ENCODE measurements at regions not wholly inside any gene's neighbourhood (a gene's known extent, or its start where the extent isn't known, plus 50 kb on each side); places are given as distances from the start of the nearest gene placed in this dataset.
"Not testable (repeated sequence)": the region's sequence is repeated elsewhere in the genome, so short reads cannot be mapped to it uniquely, and the experiment has no call there.

DNA sequence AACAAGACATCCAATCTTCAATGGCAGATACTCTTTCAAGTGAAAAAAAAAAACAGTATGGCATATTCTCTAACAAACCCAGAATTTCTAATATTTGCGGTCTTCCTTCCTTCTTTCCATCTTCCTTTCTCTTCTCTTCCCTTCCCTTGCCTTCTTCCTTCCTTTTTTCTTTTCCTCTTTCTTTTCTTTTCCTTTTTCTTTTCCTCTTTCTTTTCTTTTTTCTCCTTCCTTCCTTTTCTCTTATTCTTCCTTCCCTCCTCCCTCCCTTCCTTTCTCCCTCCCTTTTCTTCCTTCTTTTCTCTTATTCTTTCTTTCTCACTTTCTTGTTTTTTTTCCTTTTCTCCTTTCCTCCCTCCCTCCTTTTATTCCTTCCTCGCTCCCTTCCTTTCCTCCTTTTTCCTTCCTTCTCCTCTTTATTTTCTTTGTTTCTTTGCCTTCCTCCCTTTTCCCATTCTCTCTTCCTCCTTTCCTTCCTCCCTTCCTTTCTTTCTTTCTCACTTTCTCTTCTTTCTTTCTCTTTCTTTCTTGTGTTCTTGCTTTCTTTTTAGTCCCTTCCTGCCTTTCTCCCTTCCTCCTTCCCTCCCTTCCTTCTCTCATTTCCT is 209.0 kb downstream of the ZNF92 start:
- H3K9me3 ChIP-seq (ENCODE audit: insufficient read depth, low read length); H3K27ac ChIP-seq (ENCODE audit: low read length); H3K79me2 ChIP-seq (ENCODE audit: low read length); H3K36me3 ChIP-seq (replicated peaks; ENCODE audit: low read depth, low read length); H3K4me1 ChIP-seq (ENCODE audit: low read length); H3K9ac ChIP-seq (ENCODE audit: low read length); H2AFZ ChIP-seq (ENCODE audit: low read depth, low read length); H3K4me3 ChIP-seq (ENCODE audit: low read length); H4K20me1 ChIP-seq (ENCODE audit: insufficient read depth, low read length); H3K4me2 ChIP-seq (ENCODE audit: low read length); H3K27me3 ChIP-seq (ENCODE audit: low read depth, low read length): not testable (repeated sequence)

DNA sequence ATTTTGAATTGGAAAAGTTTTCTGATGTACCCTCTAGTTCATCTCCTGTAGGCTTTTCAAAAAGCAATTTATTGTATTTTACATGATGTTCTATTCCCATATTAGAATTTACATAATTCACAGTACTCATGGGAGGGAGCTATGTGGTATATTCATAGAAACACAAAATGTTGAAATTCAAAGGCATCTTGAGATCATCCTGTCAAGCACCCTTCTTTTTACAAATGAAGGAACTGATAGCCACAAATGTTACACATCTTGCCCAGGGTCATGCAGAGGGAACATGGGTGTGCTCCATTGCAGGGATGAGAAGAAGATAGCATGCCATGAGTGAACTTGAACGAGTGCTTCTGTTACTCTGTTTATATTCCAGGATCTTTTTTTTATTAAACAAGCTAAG is 228.8 kb downstream of the ZNF92 start:
- H3K4me1 ChIP-seq (ENCODE audit: low read length); H3K27me3 ChIP-seq (ENCODE audit: low read depth, low read length); H3K9me3 ChIP-seq (ENCODE audit: insufficient read depth, low read length); H3K9ac ChIP-seq (ENCODE audit: low read length); H4K20me1 ChIP-seq (ENCODE audit: insufficient read depth, low read length); H3K4me3 ChIP-seq (ENCODE audit: low read length); H3K4me2 ChIP-seq (ENCODE audit: low read length); H3K79me2 ChIP-seq (ENCODE audit: low read length); H3K36me3 ChIP-seq (replicated peaks; ENCODE audit: low read depth, low read length); H2AFZ ChIP-seq (ENCODE audit: low read depth, low read length); H3K27ac ChIP-seq (ENCODE audit: low read length): not testable (repeated sequence)

DNA sequence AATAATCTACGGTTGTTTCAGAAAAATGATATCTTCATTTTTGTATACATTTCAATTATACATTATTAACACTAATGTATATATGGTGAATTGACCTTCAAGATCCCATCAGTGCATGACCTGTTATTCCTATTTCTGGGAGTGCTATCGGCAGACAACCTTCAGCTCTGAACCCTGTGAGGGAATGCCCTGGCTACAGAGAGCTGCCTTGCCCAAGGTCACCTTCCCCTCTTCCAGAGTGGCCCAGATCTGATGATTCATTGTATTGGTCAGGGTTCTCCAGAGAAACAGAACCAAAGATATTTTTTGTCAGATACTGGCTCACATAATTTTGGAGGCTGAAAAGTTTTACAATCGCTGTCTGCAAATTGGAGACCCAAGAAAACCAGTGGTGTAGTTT is 235.5 kb downstream of the ZNF92 start:
- H4K20me1 ChIP-seq (ENCODE audit: insufficient read depth, low read length): no peaks in the 10 kb centered on the region
- no peak overlapping the region for H3K4me2 ChIP-seq (ENCODE audit: low read length)
- H2AFZ ChIP-seq (ENCODE audit: low read depth, low read length): no peak overlapping the region
- H3K4me3 ChIP-seq (ENCODE audit: low read length): no peak overlapping the region
- H3K27me3 ChIP-seq (ENCODE audit: low read depth, low read length): no peaks in the 10 kb centered on the region; the same call in 1 of the 2 replicates
- no peaks in the 10 kb centered on the region for H3K9me3 ChIP-seq (ENCODE audit: insufficient read depth, low read length)
- no peaks in the 10 kb centered on the region for H3K36me3 ChIP-seq (replicated peaks; ENCODE audit: low read depth, low read length)
- H3K79me2 ChIP-seq (ENCODE audit: low read length): no peaks in the 10 kb centered on the region
- no peak for TF ChIP-seq EZH2phosphoT487 (IDR thresholded peaks at IDR 0.05; ENCODE audit: low read depth)
- TF ChIP-seq, protein P1, sequence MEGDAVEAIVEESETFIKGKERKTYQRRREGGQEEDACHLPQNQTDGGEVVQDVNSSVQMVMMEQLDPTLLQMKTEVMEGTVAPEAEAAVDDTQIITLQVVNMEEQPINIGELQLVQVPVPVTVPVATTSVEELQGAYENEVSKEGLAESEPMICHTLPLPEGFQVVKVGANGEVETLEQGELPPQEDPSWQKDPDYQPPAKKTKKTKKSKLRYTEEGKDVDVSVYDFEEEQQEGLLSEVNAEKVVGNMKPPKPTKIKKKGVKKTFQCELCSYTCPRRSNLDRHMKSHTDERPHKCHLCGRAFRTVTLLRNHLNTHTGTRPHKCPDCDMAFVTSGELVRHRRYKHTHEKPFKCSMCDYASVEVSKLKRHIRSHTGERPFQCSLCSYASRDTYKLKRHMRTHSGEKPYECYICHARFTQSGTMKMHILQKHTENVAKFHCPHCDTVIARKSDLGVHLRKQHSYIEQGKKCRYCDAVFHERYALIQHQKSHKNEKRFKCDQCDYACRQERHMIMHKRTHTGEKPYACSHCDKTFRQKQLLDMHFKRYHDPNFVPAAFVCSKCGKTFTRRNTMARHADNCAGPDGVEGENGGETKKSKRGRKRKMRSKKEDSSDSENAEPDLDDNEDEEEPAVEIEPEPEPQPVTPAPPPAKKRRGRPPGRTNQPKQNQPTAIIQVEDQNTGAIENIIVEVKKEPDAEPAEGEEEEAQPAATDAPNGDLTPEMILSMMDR (IDR thresholded peaks at IDR 0.05; ENCODE audit: low read depth, low read length): no peak
- no peak overlapping the region for H3K27ac ChIP-seq (ENCODE audit: low read length)
- no peak overlapping the region for H3K9ac ChIP-seq (ENCODE audit: low read length)
- no peaks in the 10 kb centered on the region for H3K4me1 ChIP-seq (ENCODE audit: low read length)

DNA sequence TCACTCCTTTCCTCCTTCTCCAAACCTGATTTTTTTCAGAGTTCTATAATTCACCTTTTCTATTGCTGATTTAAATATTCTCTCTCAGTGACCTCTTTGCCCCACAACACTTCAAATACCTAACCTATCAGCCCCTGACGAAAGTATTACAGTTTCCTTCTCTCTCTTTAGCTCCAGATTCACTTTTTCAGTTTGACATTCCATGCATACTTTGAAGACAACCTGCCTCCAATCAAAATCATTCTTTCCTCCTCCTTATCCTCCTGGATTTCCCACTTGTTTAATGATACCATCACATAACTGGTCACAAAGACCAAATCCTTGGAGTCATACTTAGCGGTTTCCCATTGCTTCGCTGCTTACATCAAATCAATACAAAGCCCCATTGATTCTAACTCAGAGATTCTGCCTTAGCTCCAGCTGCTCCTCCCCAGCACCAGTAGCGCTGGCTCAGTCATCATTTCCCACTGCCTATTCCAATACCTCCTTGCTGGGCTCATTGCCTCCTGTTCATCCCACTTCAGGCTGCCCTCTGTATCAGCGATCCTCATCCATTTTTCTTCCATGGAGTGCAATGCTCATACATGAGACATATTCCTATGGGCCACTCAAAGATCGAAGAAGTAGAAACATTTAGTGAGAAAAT is 240.1 kb downstream of the ZNF92 start:
- not testable (repeated sequence) for H2AFZ ChIP-seq (ENCODE audit: low read depth, low read length); H3K27ac ChIP-seq (ENCODE audit: low read length); H3K27me3 ChIP-seq (ENCODE audit: low read depth, low read length); H3K36me3 ChIP-seq (replicated peaks; ENCODE audit: low read depth, low read length); H3K4me2 ChIP-seq (ENCODE audit: low read length); H3K4me1 ChIP-seq (ENCODE audit: low read length); H3K9me3 ChIP-seq (ENCODE audit: insufficient read depth, low read length); H4K20me1 ChIP-seq (ENCODE audit: insufficient read depth, low read length); H3K79me2 ChIP-seq (ENCODE audit: low read length); H3K9ac ChIP-seq (ENCODE audit: low read length); H3K4me3 ChIP-seq (ENCODE audit: low read length)

DNA sequence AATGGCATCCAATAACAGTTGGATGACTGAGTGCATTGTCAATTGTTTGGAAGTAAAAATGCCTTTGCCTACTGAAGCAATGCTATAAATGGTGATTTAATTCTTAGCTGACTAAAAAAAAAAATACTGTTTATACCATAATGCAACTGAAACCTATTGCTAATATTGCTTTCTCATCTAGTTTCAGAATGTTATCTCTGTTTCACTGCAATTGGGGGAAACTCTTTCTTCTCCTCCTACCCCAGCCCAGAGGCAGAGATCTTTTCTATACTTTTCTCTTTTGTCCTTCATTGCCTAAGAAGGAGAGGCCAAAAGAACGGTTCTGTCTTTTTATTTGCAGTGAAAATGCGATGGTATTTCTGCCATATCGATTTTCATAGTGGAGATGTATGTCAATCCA is 242.5 kb downstream of the ZNF92 start:
- not testable (repeated sequence) for H3K79me2 ChIP-seq (ENCODE audit: low read length); H3K9ac ChIP-seq (ENCODE audit: low read length); H3K4me1 ChIP-seq (ENCODE audit: low read length); H2AFZ ChIP-seq (ENCODE audit: low read depth, low read length); H3K27ac ChIP-seq (ENCODE audit: low read length); H3K36me3 ChIP-seq (replicated peaks; ENCODE audit: low read depth, low read length); H3K4me2 ChIP-seq (ENCODE audit: low read length); H3K9me3 ChIP-seq (ENCODE audit: insufficient read depth, low read length); H3K4me3 ChIP-seq (ENCODE audit: low read length); H4K20me1 ChIP-seq (ENCODE audit: insufficient read depth, low read length); H3K27me3 ChIP-seq (ENCODE audit: low read depth, low read length)

GRCh38 chr7:65620216-65620615 is 246.6 kb downstream of the ZNF92 start:
- H4K20me1 ChIP-seq (ENCODE audit: insufficient read depth, low read length); H2AFZ ChIP-seq (ENCODE audit: low read depth, low read length); H3K79me2 ChIP-seq (ENCODE audit: low read length); H3K4me1 ChIP-seq (ENCODE audit: low read length); H3K27me3 ChIP-seq (ENCODE audit: low read depth, low read length); H3K9ac ChIP-seq (ENCODE audit: low read length); H3K27ac ChIP-seq (ENCODE audit: low read length); H3K9me3 ChIP-seq (ENCODE audit: insufficient read depth, low read length); H3K36me3 ChIP-seq (replicated peaks; ENCODE audit: low read depth, low read length); H3K4me3 ChIP-seq (ENCODE audit: low read length); H3K4me2 ChIP-seq (ENCODE audit: low read length): not testable (repeated sequence)

All from OCI-LY3 (cell line).